ENCODE measurements at regions not wholly inside any gene's neighbourhood (a gene's known extent, or its start where the extent isn't known, plus 50 kb on each side); places are given as distances from the start of the nearest gene placed in this dataset.

DNA sequence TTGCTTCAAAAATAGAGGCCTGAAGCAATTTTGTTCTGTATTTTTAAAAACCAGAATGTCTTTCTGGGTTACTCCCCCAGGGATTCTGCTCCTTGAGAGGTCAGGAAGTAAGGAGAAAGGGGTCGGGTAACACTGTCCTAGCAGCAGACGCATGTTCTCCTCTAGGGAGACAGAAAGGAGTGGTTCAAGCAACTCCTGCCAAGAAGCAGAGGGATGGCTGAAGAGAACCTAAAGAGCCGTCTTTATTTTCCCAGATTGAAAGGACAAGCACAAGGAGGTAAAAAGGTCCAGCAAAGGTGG, 58.0 kb upstream of the SLC4A11 start:
- WGBS, 2 donors, result 65 to 76% methylated on average over 3 of the region's 3 CpGs
- no peak for TF ChIP-seq POLR2A (IDR thresholded peaks at IDR 0.05)
- TF ChIP-seq, protein P1, sequence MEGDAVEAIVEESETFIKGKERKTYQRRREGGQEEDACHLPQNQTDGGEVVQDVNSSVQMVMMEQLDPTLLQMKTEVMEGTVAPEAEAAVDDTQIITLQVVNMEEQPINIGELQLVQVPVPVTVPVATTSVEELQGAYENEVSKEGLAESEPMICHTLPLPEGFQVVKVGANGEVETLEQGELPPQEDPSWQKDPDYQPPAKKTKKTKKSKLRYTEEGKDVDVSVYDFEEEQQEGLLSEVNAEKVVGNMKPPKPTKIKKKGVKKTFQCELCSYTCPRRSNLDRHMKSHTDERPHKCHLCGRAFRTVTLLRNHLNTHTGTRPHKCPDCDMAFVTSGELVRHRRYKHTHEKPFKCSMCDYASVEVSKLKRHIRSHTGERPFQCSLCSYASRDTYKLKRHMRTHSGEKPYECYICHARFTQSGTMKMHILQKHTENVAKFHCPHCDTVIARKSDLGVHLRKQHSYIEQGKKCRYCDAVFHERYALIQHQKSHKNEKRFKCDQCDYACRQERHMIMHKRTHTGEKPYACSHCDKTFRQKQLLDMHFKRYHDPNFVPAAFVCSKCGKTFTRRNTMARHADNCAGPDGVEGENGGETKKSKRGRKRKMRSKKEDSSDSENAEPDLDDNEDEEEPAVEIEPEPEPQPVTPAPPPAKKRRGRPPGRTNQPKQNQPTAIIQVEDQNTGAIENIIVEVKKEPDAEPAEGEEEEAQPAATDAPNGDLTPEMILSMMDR (IDR thresholded peaks at IDR 0.05), result no peak
- no peak overlapping the region for H3K4me3 ChIP-seq (ENCODE audit: low read depth, poor library complexity, severe bottlenecking)
- DNase-seq (ENCODE audit: low spot score in 2 of 2), result no peak
- intact Hi-C loops (cut with DNase I; ENCODE audit: low total_unique reads), result no loop called here

DNA sequence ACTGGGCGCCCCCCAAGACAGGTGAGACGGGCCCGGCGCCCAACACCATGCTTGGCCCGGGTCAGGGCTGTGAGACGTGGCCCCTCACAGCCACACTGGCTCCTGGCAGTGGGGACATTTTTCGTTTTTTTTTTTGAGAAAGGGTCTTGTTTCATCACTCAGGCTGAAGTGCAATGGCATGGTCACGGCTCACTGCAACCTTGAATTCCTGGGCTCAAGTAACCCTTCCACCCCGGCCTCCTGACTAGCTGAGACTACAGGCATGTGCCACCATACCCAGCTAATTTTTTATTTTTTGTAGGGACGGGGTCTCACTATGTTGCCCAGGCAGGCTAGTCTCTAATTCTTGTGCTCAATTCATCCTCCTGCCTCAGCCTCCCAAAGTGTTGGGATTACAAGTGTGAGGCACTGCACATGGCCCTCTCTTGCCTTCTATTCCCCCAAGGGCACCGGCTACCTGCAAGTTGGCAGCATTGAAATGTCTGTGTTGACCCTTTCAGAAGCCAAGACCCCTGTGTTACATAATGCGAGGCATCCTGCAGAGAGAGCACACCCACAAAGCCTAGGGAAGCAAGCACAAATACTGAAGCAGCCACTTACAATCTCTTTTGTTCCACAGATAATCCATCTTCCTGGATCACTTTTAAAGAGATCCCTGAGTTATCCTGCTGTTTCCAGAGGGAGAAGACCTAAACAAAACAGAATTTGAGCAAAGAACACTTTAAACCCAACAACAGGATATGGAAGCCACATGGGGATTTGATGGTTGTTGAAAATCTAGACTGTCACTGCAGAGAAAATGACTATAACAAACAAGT, 57.5 kb upstream of the SLC4A11 start:
- TF ChIP-seq, protein P1 (IDR thresholded peaks at IDR 0.05), result no peak
- no peak for TF ChIP-seq POLR2A (IDR thresholded peaks at IDR 0.05)
- intact Hi-C loops (cut with DNase I; ENCODE audit: low total_unique reads), result no loop called here
- no peak overlapping the region for H3K4me3 ChIP-seq (ENCODE audit: low read depth, poor library complexity, severe bottlenecking)
- no peak for DNase-seq (ENCODE audit: low spot score in 2 of 2)
- WGBS, 2 donors, result 92 to 93% methylated on average over 12 of the region's 12 CpGs
